ENCODE measurements at regions not wholly inside any gene's neighbourhood (a gene's known extent, or its start where the extent isn't known, plus 50 kb on each side); places are given as distances from the start of the nearest gene placed in this dataset.

GRCh38 chr2:175808078-175808477, 194.0 kb downstream of the LNPK start:
- TF ChIP-seq, protein P1, sequence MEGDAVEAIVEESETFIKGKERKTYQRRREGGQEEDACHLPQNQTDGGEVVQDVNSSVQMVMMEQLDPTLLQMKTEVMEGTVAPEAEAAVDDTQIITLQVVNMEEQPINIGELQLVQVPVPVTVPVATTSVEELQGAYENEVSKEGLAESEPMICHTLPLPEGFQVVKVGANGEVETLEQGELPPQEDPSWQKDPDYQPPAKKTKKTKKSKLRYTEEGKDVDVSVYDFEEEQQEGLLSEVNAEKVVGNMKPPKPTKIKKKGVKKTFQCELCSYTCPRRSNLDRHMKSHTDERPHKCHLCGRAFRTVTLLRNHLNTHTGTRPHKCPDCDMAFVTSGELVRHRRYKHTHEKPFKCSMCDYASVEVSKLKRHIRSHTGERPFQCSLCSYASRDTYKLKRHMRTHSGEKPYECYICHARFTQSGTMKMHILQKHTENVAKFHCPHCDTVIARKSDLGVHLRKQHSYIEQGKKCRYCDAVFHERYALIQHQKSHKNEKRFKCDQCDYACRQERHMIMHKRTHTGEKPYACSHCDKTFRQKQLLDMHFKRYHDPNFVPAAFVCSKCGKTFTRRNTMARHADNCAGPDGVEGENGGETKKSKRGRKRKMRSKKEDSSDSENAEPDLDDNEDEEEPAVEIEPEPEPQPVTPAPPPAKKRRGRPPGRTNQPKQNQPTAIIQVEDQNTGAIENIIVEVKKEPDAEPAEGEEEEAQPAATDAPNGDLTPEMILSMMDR (conservative IDR thresholded peaks at IDR 0.05), result no peak
- no peak for TF ChIP-seq ZFX (IDR thresholded peaks at IDR 0.05)

Data from C4-2B (cell line).